Astrocyte of the spinal cord (primary cell): ENCODE measurements at regions not wholly inside any gene's neighbourhood (a gene's known extent, or its start where the extent isn't known, plus 50 kb on each side); places are given as distances from the start of the nearest gene placed in this dataset.
"Not testable (repeated sequence)": the region's sequence is repeated elsewhere in the genome, so short reads cannot be mapped to it uniquely, and the experiment has no call there.

Experiments used
- DNase-seq: peaks from one replicate; pipeline ENCODE4 v3.0.0; 2011; ENCODE audit warnings: low read depth, low spot score
- H3K4me3 ChIP-seq: 2 replicates; pipeline ENCODE4 v1.5.1; 2011; ENCODE audit warnings: low read depth, mild to moderate bottlenecking, low read length, moderate library complexity
- in situ Hi-C: cut with HindIII; loops from 2 replicates; pipeline ENCODE4 v1.10.0; 2017; ENCODE audit warnings: low sequenced_read_pairs
- TF ChIP-seq, protein P1 (sequence below): IDR thresholded peaks from 2 replicates; pipeline ENCODE4 v1.5.1; 2012; ENCODE audit warnings: low read depth, mild to moderate bottlenecking, low read length, inconsistent platforms

- in situ Hi-C loops = no loop called here
- TF ChIP-seq, protein P1, sequence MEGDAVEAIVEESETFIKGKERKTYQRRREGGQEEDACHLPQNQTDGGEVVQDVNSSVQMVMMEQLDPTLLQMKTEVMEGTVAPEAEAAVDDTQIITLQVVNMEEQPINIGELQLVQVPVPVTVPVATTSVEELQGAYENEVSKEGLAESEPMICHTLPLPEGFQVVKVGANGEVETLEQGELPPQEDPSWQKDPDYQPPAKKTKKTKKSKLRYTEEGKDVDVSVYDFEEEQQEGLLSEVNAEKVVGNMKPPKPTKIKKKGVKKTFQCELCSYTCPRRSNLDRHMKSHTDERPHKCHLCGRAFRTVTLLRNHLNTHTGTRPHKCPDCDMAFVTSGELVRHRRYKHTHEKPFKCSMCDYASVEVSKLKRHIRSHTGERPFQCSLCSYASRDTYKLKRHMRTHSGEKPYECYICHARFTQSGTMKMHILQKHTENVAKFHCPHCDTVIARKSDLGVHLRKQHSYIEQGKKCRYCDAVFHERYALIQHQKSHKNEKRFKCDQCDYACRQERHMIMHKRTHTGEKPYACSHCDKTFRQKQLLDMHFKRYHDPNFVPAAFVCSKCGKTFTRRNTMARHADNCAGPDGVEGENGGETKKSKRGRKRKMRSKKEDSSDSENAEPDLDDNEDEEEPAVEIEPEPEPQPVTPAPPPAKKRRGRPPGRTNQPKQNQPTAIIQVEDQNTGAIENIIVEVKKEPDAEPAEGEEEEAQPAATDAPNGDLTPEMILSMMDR = no peak
- no peak overlapping the region for H3K4me3 ChIP-seq
- no peak for DNase-seq
Observed at GRCh38 chr4:126761947-126762662, 870.7 kb upstream of the INTU start.

- TF ChIP-seq, protein P1 = no peak
- DNase-seq = no peak
- H3K4me3 ChIP-seq = no peak overlapping the region
- in situ Hi-C loops = no loop called here
Observed at GRCh38 chr4:126762663-126763247, 870.0 kb upstream of the INTU start.

GRCh38 chr4:126766241-126766640, 866.5 kb upstream of the INTU start:
- no peak overlapping the region for H3K4me3 ChIP-seq
- in situ Hi-C loops = no loop called here
- DNase-seq = no peak
- TF ChIP-seq, protein P1 = no peak

- H3K4me3 ChIP-seq = no peak overlapping the region
- DNase-seq = no peak
- TF ChIP-seq, protein P1 = no peak
- in situ Hi-C loops = no loop called here
Observed at GRCh38 chr4:126768338-126768737, 864.4 kb upstream of the INTU start.

- DNase-seq, in situ Hi-C loops: not testable (repeated sequence)
Observed at GRCh38 chr4:126770811-126771553, 861.8 kb upstream of the INTU start.

DNA sequence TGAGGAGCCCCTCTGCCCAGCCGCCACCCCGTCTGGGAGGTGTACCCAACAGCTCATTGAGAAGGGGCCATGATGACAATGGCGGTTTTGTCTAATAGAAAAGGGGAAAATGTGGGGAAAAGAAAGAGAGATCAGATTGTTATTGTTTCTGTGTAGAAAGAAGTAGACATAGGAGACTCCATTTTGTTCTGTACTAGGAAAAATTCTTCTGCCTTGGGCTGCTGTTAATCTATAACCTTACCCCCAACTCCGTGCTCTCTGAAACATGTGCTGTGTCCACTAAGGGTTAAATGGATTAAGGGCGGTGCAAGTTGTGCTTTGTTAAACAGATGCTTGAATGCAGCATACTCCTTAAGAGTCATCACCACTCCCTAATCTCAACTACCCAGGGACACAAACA, 861.1 kb upstream of the INTU start:
- DNase-seq, H3K4me3 ChIP-seq, in situ Hi-C loops: not testable (repeated sequence)

More at GRCh38 chr4:126770811-126771553, 861.8 kb upstream of the INTU start:
- not testable (repeated sequence) for H3K4me3 ChIP-seq

GRCh38 chr4:126772662-126773061, 860.1 kb upstream of the INTU start:
- in situ Hi-C loops = no loop called here
- DNase-seq = no peak
- TF ChIP-seq, protein P1 = no peak
- no peak overlapping the region for H3K4me3 ChIP-seq
